Lower leg skin (tissue), 4 donors: ENCODE measurements at regions not wholly inside any gene's neighbourhood (a gene's known extent, or its start where the extent isn't known, plus 50 kb on each side); places are given as distances from the start of the nearest gene placed in this dataset.

Experiments used
- DNase-seq, 2 donors: peaks; one replicate each; pipeline ENCODE4 v3.0.0-alpha.2; 2019; ENCODE audit warnings: low spot score in 2 of 2
- H3K4me3 ChIP-seq: fragments of 200-600 bp; sonication (generic); 2 replicates; pipeline ENCODE4 v1.5.1; 2017; ENCODE audit warnings: mild to moderate bottlenecking, low read depth; ENCODE audit not compliant: poor library complexity, severe bottlenecking
- POLR2A ChIP-seq, 2 donors: fragments of 450-650 bp; IDR thresholded peaks; one replicate each; pipeline ENCODE4 v1.6.1; 2016 to 2017; ENCODE audit warnings: antibody characterized with exemption in 2 of 2, mild to moderate bottlenecking in 1 of 2, moderate library complexity in 1 of 2
- WGBS, 2 donors: methylation state at CpG; one replicate each; pipeline ENCODE4 v1.1.5; 2018; 5-methylcytosine and 5-hydroxymethylcytosine counted together
- intact Hi-C: fragments of 100-400 bp; cut with DNase I; formaldehyde crosslinking; loops from one replicate; pipeline ENCODE4 v1.15.0; 2023; ENCODE audit warnings: low total_unique reads
- TF ChIP-seq, protein P1 (sequence below), 3 donors: fragments of 450-650 bp; IDR thresholded peaks; one replicate each; pipeline ENCODE4 v1.5.1; 2016; ENCODE audit warnings: antibody characterized with exemption in 3 of 3, mild to moderate bottlenecking in 3 of 3, moderate library complexity in 2 of 3

DNA sequence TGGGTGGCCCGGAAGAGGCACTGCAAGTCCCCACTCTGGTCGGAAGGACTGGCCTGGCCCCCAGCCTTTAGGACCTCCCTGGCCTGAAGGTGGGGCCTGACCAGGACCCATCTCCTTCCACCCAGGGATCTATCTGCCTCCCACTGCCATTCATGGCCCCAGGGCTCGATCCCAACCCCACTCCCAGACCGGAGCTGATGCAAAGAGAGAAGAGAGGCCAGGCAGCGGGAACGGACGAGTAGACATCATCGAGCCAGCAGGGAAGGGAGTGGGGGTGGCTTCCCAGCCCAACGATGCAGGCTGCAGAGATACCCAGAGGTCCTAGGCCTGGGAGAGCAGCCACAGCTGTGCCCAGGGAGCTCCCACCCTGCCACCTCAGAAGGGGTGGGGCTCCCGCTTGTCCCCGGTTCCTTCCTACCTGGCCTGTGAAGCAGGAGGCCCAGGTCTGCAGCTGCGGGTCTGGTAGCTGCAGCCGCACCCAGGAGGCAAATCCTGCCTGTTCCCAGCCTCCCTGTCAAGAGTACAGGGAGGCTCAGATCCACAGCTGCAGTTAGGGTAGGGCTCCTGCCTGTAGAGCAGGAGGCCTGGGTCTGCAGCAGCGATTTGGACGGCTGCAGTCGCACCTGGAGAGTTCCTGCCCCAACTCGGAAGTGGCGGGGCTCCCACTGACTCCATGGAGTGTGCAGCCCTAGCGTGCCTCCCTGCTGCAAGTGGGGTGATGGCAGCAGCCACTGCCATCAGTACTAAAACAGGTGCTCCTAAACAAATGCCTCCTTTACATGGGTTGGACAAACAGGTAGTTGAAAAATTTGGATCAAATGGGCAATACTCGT is 1151.0 kb upstream of the PHF14 start:
- DNase-seq = no peak
- no peak for TF ChIP-seq POLR2A (IDR thresholded peaks at IDR 0.05)
- H3K4me3 ChIP-seq = no peak overlapping the region
- WGBS, 2 donors = 84 to 89% methylated on average over 19 of the region's 20 CpGs
- intact Hi-C loops = no loop called here

- no peak for DNase-seq
- no peak overlapping the region for H3K4me3 ChIP-seq
- 44 to 47% methylated on average over 3 of the region's 3 CpGs for WGBS, 2 donors
- intact Hi-C loops = no loop called here
- TF ChIP-seq, protein P1, sequence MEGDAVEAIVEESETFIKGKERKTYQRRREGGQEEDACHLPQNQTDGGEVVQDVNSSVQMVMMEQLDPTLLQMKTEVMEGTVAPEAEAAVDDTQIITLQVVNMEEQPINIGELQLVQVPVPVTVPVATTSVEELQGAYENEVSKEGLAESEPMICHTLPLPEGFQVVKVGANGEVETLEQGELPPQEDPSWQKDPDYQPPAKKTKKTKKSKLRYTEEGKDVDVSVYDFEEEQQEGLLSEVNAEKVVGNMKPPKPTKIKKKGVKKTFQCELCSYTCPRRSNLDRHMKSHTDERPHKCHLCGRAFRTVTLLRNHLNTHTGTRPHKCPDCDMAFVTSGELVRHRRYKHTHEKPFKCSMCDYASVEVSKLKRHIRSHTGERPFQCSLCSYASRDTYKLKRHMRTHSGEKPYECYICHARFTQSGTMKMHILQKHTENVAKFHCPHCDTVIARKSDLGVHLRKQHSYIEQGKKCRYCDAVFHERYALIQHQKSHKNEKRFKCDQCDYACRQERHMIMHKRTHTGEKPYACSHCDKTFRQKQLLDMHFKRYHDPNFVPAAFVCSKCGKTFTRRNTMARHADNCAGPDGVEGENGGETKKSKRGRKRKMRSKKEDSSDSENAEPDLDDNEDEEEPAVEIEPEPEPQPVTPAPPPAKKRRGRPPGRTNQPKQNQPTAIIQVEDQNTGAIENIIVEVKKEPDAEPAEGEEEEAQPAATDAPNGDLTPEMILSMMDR (IDR thresholded peaks at IDR 0.05) = no peak
- no peak for TF ChIP-seq POLR2A (IDR thresholded peaks at IDR 0.05)
Measured at GRCh38 chr7:9835199-9835598, 1138.5 kb upstream of the PHF14 start.

DNA sequence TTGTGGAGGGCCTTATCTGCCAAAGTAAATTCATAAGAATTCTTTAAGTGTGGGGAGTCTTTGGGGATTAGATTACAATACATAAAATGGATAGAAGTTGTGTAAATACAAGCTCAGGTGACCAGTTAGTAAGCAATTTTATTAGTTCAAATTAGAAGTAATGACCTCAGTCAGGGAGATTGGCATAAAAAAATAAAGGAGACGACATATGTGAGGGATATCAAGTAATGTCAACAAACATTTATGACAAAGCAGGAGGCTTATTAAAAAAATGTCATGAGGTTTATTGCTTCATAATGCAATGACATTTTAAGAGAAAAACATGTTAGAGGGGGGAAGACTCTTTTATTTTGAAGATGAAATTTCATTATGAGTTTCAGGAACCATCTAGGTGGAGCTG is 1137.0 kb upstream of the PHF14 start:
- TF ChIP-seq, protein P1 (IDR thresholded peaks at IDR 0.05) = no peak
- TF ChIP-seq POLR2A (IDR thresholded peaks at IDR 0.05) = no peak
- no peak overlapping the region for H3K4me3 ChIP-seq
- WGBS, 2 donors = 80 to 86% methylated on average over 1 of the region's 1 CpG
- DNase-seq = no peak
- intact Hi-C loops = no loop called here

GRCh38 chr7:9842301-9842700 is 1131.4 kb upstream of the PHF14 start:
- WGBS, 2 donors = 62 to 75% methylated on average over 2 of the region's 2 CpGs
- intact Hi-C loops = no loop called here
- TF ChIP-seq, protein P1 (IDR thresholded peaks at IDR 0.05) = no peak
- TF ChIP-seq POLR2A (IDR thresholded peaks at IDR 0.05) = no peak
- no peak overlapping the region for H3K4me3 ChIP-seq
- no peak for DNase-seq

DNA sequence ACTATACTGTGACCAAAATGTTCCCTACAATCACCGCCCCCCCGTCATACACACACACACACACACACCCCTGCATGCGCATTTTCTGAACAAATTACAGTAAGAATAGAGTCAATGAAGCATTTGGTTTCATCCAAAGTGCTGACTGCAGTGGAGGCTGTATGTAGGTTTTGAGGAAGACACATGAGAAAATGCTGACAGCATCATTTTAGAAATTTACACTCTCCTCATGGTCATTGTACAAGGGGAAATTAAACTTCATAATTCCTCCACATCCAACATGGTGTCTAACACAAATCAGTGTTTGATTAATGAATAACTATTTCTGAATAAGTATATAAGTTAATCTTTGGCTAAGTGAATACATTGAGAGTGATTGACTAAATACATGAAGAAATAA is 1126.8 kb upstream of the PHF14 start:
- no peak for DNase-seq
- TF ChIP-seq, protein P1 (IDR thresholded peaks at IDR 0.05) = no peak
- TF ChIP-seq POLR2A (IDR thresholded peaks at IDR 0.05) = no peak
- WGBS, 2 donors = 80 to 85% methylated on average over 3 of the region's 3 CpGs
- intact Hi-C loops = no loop called here
- H3K4me3 ChIP-seq = no peak overlapping the region

- no peak for DNase-seq
- 86 to 95% methylated on average over 2 of the region's 2 CpGs for WGBS, 2 donors
- TF ChIP-seq, protein P1 (IDR thresholded peaks at IDR 0.05) = no peak
- TF ChIP-seq POLR2A (IDR thresholded peaks at IDR 0.05) = no peak
- intact Hi-C loops = no loop called here
- no peak overlapping the region for H3K4me3 ChIP-seq
Measured at GRCh38 chr7:9854605-9855004, 1119.1 kb upstream of the PHF14 start.
